ENCODE measurements at regions not wholly inside any gene's neighbourhood (a gene's known extent, or its start where the extent isn't known, plus 50 kb on each side); places are given as distances from the start of the nearest gene placed in this dataset.
"Not testable (repeated sequence)": the region's sequence is repeated elsewhere in the genome, so short reads cannot be mapped to it uniquely, and the experiment has no call there.

DNA sequence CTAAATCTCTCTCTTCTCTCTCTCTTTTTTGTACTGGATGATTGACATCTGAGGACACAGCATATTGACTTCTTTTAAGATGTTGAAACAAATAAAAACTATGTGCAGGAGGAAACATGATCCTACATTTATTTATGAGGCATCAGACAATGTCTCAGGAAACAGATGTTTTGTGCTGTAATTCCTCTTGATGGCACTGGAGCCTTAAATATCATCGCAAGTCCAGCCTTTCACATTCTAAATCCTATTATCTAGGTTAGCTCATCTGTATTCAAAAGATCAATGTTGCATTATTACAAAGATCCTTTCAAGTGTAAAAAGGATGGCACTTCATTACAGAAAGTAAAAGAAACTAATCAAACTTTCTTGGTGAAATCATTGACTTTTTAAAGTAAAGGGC lies 63.9 kb downstream of the MAT2B start:
- no peak for DNase-seq

DNA sequence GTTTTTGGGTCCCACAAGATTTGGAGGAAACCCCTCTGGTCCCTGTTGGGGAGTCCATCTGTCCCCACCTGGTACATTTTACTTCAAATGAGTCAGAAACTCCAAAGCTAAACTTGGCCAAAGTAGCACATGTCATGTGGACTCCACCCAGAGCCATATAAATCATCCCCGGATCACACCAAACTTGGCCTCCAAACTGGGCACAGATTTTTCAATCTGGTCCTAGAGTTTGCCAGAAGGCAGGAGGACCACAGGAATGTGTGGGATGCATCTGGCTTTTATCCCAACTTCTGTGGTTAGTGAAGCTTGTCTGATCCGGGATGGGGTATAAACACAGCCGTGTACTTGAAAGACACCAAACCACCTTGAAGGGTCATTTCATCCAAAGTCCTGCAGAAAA lies 66.3 kb downstream of the MAT2B start:
- DNase-seq, result no peak

- no peak for DNase-seq
Observed at GRCh38 chr5:163574472-163575440, 69.3 kb downstream of the MAT2B start.

GRCh38 chr5:163578652-163579051 lies 73.2 kb downstream of the MAT2B start:
- no peak for DNase-seq

GRCh38 chr5:163579729-163580128 lies 74.3 kb downstream of the MAT2B start:
- DNase-seq, result no peak

- DNase-seq, result no peak
Observed at GRCh38 chr5:163580516-163580915, 75.1 kb downstream of the MAT2B start.

DNA sequence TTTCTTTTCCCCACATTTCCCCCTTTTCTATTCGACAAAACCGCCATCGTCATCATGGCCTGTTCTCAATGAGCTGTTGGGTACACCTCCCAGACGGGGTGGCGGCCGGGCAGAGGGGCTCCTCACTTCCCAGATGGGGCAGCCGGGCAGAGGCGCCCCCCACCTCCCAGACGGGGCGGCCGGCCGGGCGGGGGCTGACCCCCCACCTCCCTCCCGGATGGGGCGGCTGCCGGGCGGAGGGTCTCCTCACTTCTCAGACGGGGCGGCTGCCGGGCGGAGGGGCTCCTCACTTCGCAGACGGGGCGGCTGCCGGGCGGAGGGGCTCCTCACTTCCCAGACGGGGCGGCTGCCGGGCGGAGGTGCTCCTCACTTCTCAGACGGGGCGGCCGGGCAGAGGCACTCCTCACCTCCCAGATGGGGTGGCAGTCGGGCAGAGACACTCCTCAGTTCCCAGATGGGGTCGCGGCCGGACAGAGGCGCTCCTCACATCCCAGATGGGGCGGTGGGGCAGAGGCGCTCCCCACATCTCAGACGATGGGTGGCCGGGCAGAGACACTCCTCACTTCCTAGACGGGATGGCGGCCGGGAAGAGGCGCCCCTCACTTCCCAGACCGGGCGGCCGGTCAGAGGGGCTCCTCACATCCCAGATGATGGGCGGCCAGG lies 78.2 kb downstream of the MAT2B start:
- DNase-seq, result not testable (repeated sequence)

DNA sequence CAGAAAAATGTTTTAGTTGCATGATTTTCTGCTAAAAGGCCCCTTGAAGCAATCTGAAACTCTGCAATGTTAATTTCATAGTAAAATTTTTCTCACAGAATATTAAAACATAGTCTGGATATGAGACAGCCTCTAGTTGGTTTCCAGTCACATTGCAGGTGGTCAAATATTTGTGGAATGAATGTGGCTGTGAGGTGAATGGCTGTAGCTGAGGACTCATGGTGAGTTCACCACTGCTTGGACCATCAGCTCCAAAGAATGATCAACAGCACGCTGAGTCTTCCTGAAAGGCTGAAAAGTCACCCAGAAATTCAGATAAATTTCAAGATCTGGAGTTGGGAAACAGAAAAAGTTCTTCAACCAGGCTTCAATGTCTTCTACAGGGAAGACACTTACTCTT lies 79.8 kb downstream of the MAT2B start:
- DNase-seq, result no peak

DNA sequence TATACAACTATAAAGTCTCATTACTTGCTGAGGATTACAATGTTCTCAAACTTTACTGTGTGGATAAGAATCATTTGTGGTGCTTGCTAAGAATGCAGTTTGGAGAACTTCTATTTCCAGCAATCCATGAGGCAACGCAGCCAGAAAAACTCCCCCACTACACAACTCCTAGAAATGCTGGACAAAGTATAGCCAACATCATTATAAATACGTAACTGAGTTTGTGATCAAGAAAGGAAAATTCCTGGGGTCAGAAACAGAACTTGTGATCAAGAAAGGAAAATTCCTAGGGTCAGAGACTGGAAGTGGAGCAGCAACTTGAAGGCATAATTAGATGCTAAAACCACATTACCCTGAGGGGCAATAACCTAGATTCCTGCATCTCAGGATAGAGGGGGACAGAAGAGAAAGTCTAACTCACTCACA lies 81.1 kb downstream of the MAT2B start:
- no peak for DNase-seq

GRCh38 chr5:163594951-163595350 lies 89.5 kb downstream of the MAT2B start:
- no peak for DNase-seq

DNA sequence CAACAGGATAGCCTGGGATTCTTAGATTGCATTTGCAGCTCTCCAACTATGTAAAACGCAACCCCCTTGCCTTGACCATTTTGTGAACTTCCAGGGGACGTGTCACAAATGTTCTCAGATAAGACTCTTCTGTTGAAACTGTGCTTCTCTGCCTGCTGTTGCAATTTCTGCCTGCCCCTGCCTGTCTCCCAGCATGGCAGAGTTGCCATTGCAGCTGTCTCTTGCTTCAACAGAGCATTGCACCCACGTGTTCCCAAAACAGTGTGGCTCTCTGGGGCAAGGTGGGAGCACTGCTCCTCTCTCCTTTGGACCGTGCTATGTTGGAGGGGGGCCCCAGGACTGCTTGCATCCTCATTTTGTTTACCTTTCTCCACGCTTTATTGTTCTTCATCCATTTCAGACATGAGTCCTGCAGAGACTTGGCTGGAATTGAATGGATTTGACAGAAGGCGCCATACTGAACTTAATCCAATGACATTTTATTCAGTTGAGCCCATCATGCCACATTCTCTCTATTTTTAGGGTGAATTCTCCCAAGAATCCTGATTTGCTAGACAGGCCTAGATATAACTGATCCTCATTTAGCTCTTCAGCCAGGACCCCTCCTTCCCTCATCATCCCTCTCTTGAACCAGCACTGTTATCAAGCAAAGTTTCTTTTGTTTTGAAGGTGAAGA lies 90.7 kb downstream of the MAT2B start:
- no peak for DNase-seq

DNA sequence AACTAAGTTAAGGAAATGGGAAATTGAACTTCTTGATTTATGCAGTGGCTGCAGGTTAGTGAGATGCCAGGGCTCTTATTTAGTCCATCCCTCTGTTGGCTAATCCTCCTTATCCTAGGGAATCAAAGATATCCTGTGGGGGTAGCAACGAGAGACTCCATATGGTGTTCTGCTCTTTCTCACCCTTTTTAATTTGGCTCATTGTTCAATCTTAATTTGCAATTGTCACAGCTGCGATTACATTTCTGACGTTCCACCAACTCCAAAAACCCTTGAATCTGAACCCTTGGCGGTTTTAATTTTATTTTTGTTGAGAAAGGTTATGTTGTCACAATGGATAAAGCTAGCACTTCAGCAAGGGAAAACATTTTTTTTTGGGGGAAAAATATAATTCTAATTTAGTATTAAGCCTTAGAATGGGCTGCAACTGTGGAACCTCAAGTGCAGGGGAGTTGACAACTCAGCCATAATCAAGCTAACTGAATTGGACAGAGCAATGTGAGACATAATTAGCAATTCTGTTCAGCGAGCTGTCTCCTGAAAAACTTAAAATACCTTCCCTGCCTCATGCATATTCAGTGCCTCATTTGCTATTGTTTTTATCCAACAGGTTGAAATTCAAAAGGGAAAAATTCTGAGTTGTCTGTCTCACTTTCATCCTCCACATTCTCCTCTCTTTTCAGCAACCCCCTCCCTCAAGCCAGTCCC lies 91.3 kb downstream of the MAT2B start:
- no peak for DNase-seq

DNA sequence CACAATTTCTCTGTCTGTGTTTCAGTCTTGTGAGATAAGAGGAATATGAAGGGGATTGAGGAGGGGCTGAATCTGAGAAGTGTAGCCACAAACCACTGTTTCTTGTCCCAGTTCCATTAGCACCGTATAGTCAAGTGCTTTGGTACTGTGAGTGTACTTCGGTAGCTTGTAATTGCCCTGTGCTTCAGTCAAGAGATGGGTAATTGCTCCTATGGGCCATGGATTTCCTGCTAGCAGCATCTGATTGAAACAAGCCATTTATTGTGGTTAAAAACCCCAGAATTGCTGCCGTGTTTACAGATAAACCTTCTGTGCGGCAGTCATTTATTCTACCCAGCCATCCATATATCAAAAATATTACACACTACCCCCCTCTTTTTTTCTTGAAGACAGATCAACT lies 98.6 kb downstream of the MAT2B start:
- no peak for DNase-seq

DNA sequence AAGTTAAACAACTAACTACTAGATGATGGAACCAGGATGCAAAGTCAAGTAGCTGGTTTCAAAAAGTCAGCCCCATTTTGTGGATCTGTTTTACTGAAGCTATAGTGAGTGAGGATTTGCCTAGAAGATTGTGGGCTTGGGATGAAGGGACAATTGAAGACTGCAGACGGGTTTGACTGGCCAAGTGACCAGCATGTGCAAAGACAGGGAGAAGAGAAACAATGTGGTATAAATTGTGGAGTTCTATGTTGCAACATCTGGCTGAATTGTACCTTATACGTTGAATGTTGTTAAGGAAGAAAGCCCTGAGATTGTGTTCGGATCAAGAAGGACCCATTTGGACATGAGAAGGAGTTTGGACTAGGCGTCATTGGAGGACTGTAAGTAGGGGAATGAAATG lies 101.8 kb downstream of the MAT2B start:
- DNase-seq, result no peak

- no peak for DNase-seq
Observed at GRCh38 chr5:163608621-163609020, 103.2 kb downstream of the MAT2B start.

GRCh38 chr5:163609910-163610309 lies 104.5 kb downstream of the MAT2B start:
- no peak for DNase-seq

DNA sequence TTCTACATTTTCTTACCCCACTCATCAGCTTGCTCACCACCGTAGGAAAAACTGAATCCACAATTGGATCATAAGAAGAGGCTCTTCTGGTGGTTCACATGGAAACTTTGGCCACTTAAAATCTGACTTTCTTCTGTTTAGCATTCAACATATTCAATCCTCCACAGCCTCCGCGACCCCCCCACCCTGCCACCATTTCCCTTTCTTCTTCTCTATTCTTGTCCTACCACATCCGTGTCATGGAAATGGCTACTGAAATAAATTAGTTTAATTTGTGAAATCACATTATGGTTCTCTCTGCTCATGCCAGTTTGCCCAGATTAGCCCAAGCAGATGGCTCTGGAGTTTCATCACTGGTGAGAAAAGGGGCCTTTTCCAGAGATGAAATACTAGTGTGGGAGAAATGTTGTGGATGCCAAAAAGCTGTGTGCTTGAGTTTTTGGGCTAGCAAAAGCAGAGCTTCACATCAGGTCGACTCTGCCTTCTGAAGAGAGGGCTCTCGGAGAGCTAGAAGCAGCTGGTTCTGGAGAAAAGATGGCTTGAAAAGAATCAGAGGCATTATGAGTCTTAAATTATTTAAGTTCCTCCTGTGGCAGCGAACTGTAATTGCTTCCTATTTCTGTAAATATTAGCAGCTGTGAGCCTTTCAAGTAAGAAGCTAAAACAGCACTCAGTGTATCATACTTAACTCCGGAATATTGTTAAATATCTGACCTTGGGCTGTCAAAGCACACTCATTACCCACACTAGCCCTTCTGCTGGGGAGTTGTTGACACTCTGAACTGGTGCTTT lies 107.1 kb downstream of the MAT2B start:
- DNase-seq, result no peak

DNA sequence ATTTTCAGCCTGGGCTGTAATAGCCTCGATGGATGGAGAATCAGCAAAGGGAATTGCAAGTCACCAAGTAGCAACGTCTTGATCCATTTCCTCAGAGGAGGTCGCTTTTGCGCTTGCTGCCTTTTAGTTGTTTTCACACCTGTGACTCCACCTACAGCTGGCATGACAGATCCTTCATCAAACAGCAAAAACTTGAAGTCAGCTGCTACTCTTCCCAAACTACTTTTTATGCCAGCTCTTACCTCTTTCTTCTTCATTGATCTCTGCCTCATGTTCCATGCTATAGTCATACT lies 107.7 kb downstream of the MAT2B start:
- DNase-seq, result no peak

DNA sequence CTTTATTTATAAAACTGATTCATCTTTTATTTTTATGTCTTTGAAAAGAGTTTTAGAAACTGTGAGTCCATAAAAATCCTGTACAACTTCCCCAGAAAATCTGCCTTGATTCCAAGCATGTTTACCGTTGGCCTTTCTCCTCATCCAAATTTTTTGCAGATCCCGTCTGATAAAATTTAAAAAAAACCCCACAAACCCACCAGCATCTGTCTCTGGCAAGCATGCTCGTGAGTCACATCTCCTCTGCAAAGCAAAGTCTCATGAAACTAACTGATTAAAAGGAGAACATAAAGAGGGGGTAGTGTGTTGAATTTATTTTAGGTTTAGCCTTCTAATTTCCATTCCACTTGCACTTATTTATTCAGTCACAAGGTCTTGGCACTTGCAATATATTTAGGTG lies 109.4 kb downstream of the MAT2B start:
- DNase-seq, result no peak

- DNase-seq, result no peak
Observed at GRCh38 chr5:163619273-163619934, 114.0 kb downstream of the MAT2B start.

DNA sequence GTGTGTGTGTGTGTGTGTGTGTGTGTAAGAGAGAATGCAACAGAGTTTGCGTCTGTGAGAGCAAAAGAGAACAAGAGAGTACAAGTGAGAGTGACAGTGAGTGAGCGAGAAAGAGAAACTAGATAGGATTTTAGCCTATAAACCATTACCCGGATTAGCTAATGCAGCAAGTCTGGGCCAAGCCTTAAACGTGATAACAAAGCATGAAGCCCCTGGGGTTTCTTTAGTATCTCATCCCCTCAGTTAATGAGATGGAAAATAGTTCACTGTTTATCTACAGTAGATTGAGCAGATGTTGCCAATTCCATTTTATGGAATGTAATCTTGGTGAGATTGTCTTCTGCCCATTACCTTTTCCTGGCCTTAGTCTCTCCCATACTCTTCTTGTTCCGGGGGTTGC lies 114.5 kb downstream of the MAT2B start:
- DNase-seq, result no peak

GRCh38 chr5:163622799-163623198 lies 117.4 kb downstream of the MAT2B start:
- no peak for DNase-seq

Measured in stimulated activated CD4-positive, alpha-beta T cell treated with anti-CD3 and anti-CD28 coated beads, Interleukin-2, amount 100 ng/mL, for 48 hours (primary cell).